GM18505 (cell line): ENCODE measurements at regions not wholly inside any gene's neighbourhood (a gene's known extent, or its start where the extent isn't known, plus 50 kb on each side); places are given as distances from the start of the nearest gene placed in this dataset.

ENCODE experiments used
- ATAC-seq: cut with Tn5 transposase; IDR thresholded peaks from one replicate; pipeline ENCODE4 v1.9.1; 2021; ENCODE audit not compliant: unreplicated experiment
- POLR2A ChIP-seq: IDR thresholded peaks from 4 replicates; pipeline ENCODE4 v1.6.1; 2011; ENCODE audit warnings: borderline replicate concordance; ENCODE audit not compliant: insufficient read depth, insufficient read length; ENCODE audit errors: extremely low read depth

- no peak for TF ChIP-seq POLR2A
Measured at GRCh38 chr10:23868121-23868520, 340.8 kb upstream of the KIAA1217 start.

GRCh38 chr10:23869548-23869947, 339.4 kb upstream of the KIAA1217 start:
- no peak for TF ChIP-seq POLR2A
- no peak for ATAC-seq

More at GRCh38 chr10:23868121-23868520, 340.8 kb upstream of the KIAA1217 start:
- no peak for ATAC-seq

- no peak for ATAC-seq
- no peak for TF ChIP-seq POLR2A
Measured at GRCh38 chr10:23869996-23870395, 338.9 kb upstream of the KIAA1217 start.

GRCh38 chr10:23870651-23871610, 338.0 kb upstream of the KIAA1217 start:
- no peak for TF ChIP-seq POLR2A
- no peak for ATAC-seq

- no peak for TF ChIP-seq POLR2A
- ATAC-seq = no peak
Measured at GRCh38 chr10:23872290-23872689, 336.6 kb upstream of the KIAA1217 start.

- no peak for ATAC-seq
- no peak for TF ChIP-seq POLR2A
Measured at GRCh38 chr10:23877791-23878320, 331.1 kb upstream of the KIAA1217 start.

DNA sequence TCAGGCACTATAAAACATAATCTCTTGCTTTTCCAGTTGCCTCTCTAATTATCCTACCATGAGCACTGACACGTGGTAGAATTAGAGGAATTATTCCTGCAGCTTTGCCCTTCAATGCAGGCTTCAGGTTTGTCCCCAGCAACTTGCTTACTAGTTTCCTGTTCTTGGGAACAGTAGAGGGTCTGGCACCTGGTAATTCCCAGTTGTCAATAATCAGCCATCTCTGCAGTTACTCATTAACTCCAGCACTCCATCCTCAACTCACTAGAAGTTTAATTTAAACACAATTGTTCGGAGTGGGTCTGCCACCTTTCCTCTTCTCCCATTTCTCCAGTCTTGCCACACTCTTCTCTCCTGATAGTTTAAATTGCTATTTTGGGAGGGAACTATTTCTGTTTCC, 324.3 kb upstream of the KIAA1217 start:
- no peak for ATAC-seq
- no peak for TF ChIP-seq POLR2A

DNA sequence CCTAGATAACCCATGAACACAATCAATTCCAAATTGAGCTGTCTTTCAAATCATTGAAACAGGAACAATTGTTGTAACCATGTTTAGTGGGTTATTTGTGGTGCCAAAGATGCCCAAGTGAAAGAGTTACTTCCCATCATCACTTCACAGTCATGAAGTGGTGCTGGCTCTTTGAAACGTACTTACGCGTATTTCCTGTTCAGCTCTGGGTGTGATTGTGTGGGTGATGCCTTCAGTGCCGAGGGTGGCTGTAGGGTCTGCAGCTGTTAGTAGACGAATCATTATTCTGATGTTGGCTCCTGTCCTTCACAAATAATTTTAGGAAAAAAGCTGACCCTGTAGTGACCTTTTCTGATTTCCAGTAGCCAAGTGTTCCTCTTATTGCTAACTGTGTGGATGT, 323.1 kb upstream of the KIAA1217 start:
- no peak for ATAC-seq
- TF ChIP-seq POLR2A = no peak

- TF ChIP-seq POLR2A = no peak
- ATAC-seq = no peak
Measured at GRCh38 chr10:23886355-23886754, 322.6 kb upstream of the KIAA1217 start.

DNA sequence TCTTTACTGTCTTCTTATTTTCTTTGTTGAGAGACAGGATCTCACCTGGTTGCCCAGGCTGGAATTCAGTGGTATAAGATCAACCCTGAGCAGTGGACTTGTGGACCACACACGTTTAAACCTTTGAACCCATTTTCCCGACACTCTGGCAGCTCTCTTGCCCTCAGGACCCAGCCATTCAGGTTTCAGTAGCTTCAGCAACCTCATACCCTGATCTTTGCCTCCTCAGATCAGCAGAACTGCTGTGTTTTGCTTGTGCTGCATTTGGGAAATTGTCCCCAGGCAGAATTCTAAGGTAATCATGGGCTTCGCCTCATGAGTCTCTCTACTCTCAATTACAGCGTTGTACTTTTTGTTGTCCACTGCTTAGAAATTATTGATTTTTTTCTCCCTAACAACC, 317.6 kb upstream of the KIAA1217 start:
- no peak for TF ChIP-seq POLR2A
- ATAC-seq = no peak

- TF ChIP-seq POLR2A = no peak
- ATAC-seq = no peak
Measured at GRCh38 chr10:23892296-23892695, 316.6 kb upstream of the KIAA1217 start.

GRCh38 chr10:23897267-23897666, 311.7 kb upstream of the KIAA1217 start:
- no peak for ATAC-seq
- no peak for TF ChIP-seq POLR2A

DNA sequence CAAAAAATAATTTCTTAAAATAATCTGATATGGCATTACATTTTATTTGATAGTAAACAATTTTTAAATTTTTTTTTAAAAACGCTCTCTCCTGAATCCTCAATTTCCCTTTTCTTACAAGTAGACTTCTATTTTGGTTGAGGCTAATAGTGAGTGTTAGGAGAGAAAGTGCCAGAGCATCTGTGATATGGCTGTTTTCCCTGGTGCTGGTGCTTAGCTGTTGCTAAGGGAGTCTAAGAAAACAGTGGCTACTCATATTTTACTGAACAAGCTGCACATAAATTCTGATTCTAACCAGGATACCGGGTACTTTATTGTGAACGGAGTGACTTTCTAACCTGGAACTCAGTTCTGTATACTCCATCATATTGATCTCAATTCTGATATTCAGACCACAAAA, 311.1 kb upstream of the KIAA1217 start:
- ATAC-seq = no peak
- no peak for TF ChIP-seq POLR2A

DNA sequence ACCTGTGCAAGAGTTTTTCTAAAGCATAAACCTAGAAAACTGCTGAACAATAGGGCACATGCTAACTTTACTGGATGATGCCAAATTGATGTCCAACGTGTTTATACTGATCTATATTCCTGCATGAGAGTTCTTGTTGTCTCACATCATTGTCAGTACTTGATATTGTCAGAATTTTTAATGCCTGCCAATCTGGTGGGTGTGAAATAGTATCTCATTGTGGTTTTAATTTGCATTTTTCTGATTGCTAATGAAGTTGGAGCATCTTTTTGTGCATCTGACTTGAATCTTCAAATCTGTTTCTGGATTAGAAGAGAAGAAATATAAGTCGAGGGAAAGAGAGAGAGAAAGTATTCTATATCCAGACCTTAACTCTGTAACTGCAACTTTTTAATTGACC, 309.8 kb upstream of the KIAA1217 start:
- ATAC-seq = no peak
- no peak for TF ChIP-seq POLR2A
